ENCODE measurements at regions not wholly inside any gene's neighbourhood (a gene's known extent, or its start where the extent isn't known, plus 50 kb on each side); places are given as distances from the start of the nearest gene placed in this dataset.
"Not testable (repeated sequence)": the region's sequence is repeated elsewhere in the genome, so short reads cannot be mapped to it uniquely, and the experiment has no call there.

GRCh38 chr7:150141525-150142345 is 181.4 kb upstream of the LRRC61 start:
- TF ChIP-seq CTCF, POLR2A (IDR thresholded peaks at IDR 0.05): not testable (repeated sequence)

All from right lobe of liver (tissue), 4 donors.